ENCODE measurements at regions not wholly inside any gene's neighbourhood (a gene's known extent, or its start where the extent isn't known, plus 50 kb on each side); places are given as distances from the start of the nearest gene placed in this dataset.

GRCh38 chr12:60240891-60241290 is 645.1 kb downstream of the SLC16A7 start:
- Histone ChIP-seq H3K36me3 (ENCODE audit: control insufficient read depth in 2 of 3, insufficient read depth in 3 of 3, low read length in 3 of 3) (no peaks in the 10 kb centered on the region), H3K27ac (ENCODE audit: low read depth, low read length) (no peak overlapping the region), H3K27me3 (ENCODE audit: control insufficient read depth in 2 of 2, insufficient read depth in 2 of 2, low read length in 2 of 2) (no peaks in the 10 kb centered on the region), H3K9me3 (ENCODE audit: control insufficient read depth in 2 of 3, low read length in 3 of 3) (no peaks in the 10 kb centered on the region), H3K4me1 (ENCODE audit: control insufficient read depth in 2 of 2, insufficient read depth in 2 of 2, low read length in 2 of 2) (no peaks in the 10 kb centered on the region), H3K4me3 (ENCODE audit: low read length) (no peak overlapping the region)
- Mint-ChIP-seq H3K4me3 (no peak overlapping the region), H3K4me1 (no peaks in the 10 kb centered on the region), H3K27ac (no peak overlapping the region), H3K36me3 (no peaks in the 10 kb centered on the region), H3K9me3 (peaks cover 0 to 18% (median 8%) of the 10 kb centered on the region in 11 donors), H3K27me3 (no peaks in the 10 kb centered on the region)
- intact Hi-C loops (cut with micrococcal nuclease) = no loop called here
- DNase-seq = no peak
- ATAC-seq = no peak
- ChIA-PET POLR2A (no interaction called here), CTCF (no interaction called here)

- Histone ChIP-seq H3K9me3 (ENCODE audit: control insufficient read depth in 2 of 3, low read length in 3 of 3) (no peaks in the 10 kb centered on the region), H3K27me3 (ENCODE audit: control insufficient read depth in 2 of 2, insufficient read depth in 2 of 2, low read length in 2 of 2) (no peaks in the 10 kb centered on the region), H3K4me1 (ENCODE audit: control insufficient read depth in 2 of 2, insufficient read depth in 2 of 2, low read length in 2 of 2) (no peaks in the 10 kb centered on the region), H3K4me3 (ENCODE audit: low read length) (no peak overlapping the region), H3K36me3 (ENCODE audit: control insufficient read depth in 2 of 3, insufficient read depth in 3 of 3, low read length in 3 of 3) (no peaks in the 10 kb centered on the region), H3K27ac (ENCODE audit: low read depth, low read length) (no peak overlapping the region)
- DNase-seq = no peak
- Mint-ChIP-seq H3K27ac (no peak overlapping the region), H3K27me3 (no peaks in the 10 kb centered on the region), H3K4me3 (no peak overlapping the region), H3K36me3 (no peaks in the 10 kb centered on the region), H3K9me3 (peaks cover 0 to 3% (median 0%) of the 10 kb centered on the region in 11 donors), H3K4me1 (no peaks in the 10 kb centered on the region)
- no peak for ATAC-seq
- intact Hi-C loops (cut with micrococcal nuclease) = no loop called here
- POLR2A ChIA-PET = no interaction called here
- CTCF ChIA-PET = no interaction called here
Measured at GRCh38 chr12:60251091-60251490, 655.3 kb downstream of the SLC16A7 start.

GRCh38 chr12:60252359-60253096 is 656.7 kb downstream of the SLC16A7 start:
- Mint-ChIP-seq H3K36me3 (no peaks in the 10 kb centered on the region), H3K9me3 (peaks cover 0 to 3% (median 0%) of the 10 kb centered on the region in 11 donors), H3K27ac (no peak overlapping the region), H3K4me1 (no peaks in the 10 kb centered on the region), H3K4me3 (no peak overlapping the region), H3K27me3 (no peaks in the 10 kb centered on the region)
- ChIA-PET CTCF (no interaction called here), POLR2A (no interaction called here)
- DNase-seq (no peak), ATAC-seq (no peak)
- no peaks in the 10 kb centered on the region for H3K4me1 ChIP-seq (ENCODE audit: control insufficient read depth in 2 of 2, insufficient read depth in 2 of 2, low read length in 2 of 2)
- no peak overlapping the region for H3K4me3 ChIP-seq (ENCODE audit: low read length)
- no peaks in the 10 kb centered on the region for H3K27me3 ChIP-seq (ENCODE audit: control insufficient read depth in 2 of 2, insufficient read depth in 2 of 2, low read length in 2 of 2)
- H3K27ac ChIP-seq (ENCODE audit: low read depth, low read length) = no peak overlapping the region
- no peaks in the 10 kb centered on the region for H3K9me3 ChIP-seq (ENCODE audit: control insufficient read depth in 2 of 3, low read length in 3 of 3)
- intact Hi-C loops (cut with micrococcal nuclease) = no loop called here
- H3K36me3 ChIP-seq (ENCODE audit: control insufficient read depth in 2 of 3, insufficient read depth in 3 of 3, low read length in 3 of 3) = no peaks in the 10 kb centered on the region

- ChIA-PET CTCF (no interaction called here), POLR2A (no interaction called here)
- Histone ChIP-seq H3K4me1 (ENCODE audit: control insufficient read depth in 2 of 2, insufficient read depth in 2 of 2, low read length in 2 of 2) (no peaks in the 10 kb centered on the region), H3K27me3 (ENCODE audit: control insufficient read depth in 2 of 2, insufficient read depth in 2 of 2, low read length in 2 of 2) (no peaks in the 10 kb centered on the region), H3K27ac (ENCODE audit: low read depth, low read length) (no peak overlapping the region), H3K9me3 (ENCODE audit: control insufficient read depth in 2 of 3, low read length in 3 of 3) (no peaks in the 10 kb centered on the region), H3K36me3 (ENCODE audit: control insufficient read depth in 2 of 3, insufficient read depth in 3 of 3, low read length in 3 of 3) (no peaks in the 10 kb centered on the region), H3K4me3 (ENCODE audit: low read length) (no peak overlapping the region)
- Mint-ChIP-seq H3K27me3 (no peaks in the 10 kb centered on the region), H3K4me1 (no peaks in the 10 kb centered on the region), H3K9me3 (peaks cover 0 to 3% (median 0%) of the 10 kb centered on the region in 11 donors), H3K36me3 (no peaks in the 10 kb centered on the region), H3K27ac (no peak overlapping the region), H3K4me3 (no peak overlapping the region)
- ATAC-seq = no peak
- intact Hi-C loops (cut with micrococcal nuclease) = no loop called here
- no peak for DNase-seq
Measured at GRCh38 chr12:60255044-60255443, 659.2 kb downstream of the SLC16A7 start.

- ChIA-PET POLR2A (no interaction called here), CTCF (no interaction called here)
- no peak overlapping the region for H3K27ac ChIP-seq (ENCODE audit: low read depth, low read length)
- no peaks in the 10 kb centered on the region for H3K4me1 ChIP-seq (ENCODE audit: control insufficient read depth in 2 of 2, insufficient read depth in 2 of 2, low read length in 2 of 2)
- no peaks in the 10 kb centered on the region for H3K27me3 ChIP-seq (ENCODE audit: control insufficient read depth in 2 of 2, insufficient read depth in 2 of 2, low read length in 2 of 2)
- no peak overlapping the region for H3K27ac Mint-ChIP-seq
- no peaks in the 10 kb centered on the region for H3K36me3 ChIP-seq (ENCODE audit: control insufficient read depth in 2 of 3, insufficient read depth in 3 of 3, low read length in 3 of 3)
- intact Hi-C loops (cut with micrococcal nuclease) = no loop called here
- no peaks in the 10 kb centered on the region for H3K36me3 Mint-ChIP-seq
- DNase-seq (no peak), ATAC-seq (no peak)
- no peaks in the 10 kb centered on the region for H3K27me3 Mint-ChIP-seq
- H3K4me3 Mint-ChIP-seq = no peak overlapping the region
- peaks cover 0 to 3% (median 0%) of the 10 kb centered on the region in 11 donors for H3K9me3 Mint-ChIP-seq
- no peak overlapping the region for H3K4me3 ChIP-seq (ENCODE audit: low read length)
- H3K4me1 Mint-ChIP-seq = no peaks in the 10 kb centered on the region
- no peaks in the 10 kb centered on the region for H3K9me3 ChIP-seq (ENCODE audit: control insufficient read depth in 2 of 3, low read length in 3 of 3)
Measured at GRCh38 chr12:60257063-60257462, 661.2 kb downstream of the SLC16A7 start.

- POLR2A ChIA-PET = no interaction called here
- Mint-ChIP-seq H3K4me3 (no peak overlapping the region), H3K27ac (no peak overlapping the region), H3K27me3 (no peaks in the 10 kb centered on the region), H3K4me1 (no peaks in the 10 kb centered on the region), H3K36me3 (no peaks in the 10 kb centered on the region), H3K9me3 (peaks cover 0 to 6% (median 0%) of the 10 kb centered on the region in 11 donors)
- Histone ChIP-seq H3K4me1 (ENCODE audit: control insufficient read depth in 2 of 2, insufficient read depth in 2 of 2, low read length in 2 of 2) (no peaks in the 10 kb centered on the region), H3K27ac (ENCODE audit: low read depth, low read length) (no peak overlapping the region), H3K36me3 (ENCODE audit: control insufficient read depth in 2 of 3, insufficient read depth in 3 of 3, low read length in 3 of 3) (no peaks in the 10 kb centered on the region), H3K27me3 (ENCODE audit: control insufficient read depth in 2 of 2, insufficient read depth in 2 of 2, low read length in 2 of 2) (no peaks in the 10 kb centered on the region), H3K9me3 (ENCODE audit: control insufficient read depth in 2 of 3, low read length in 3 of 3) (no peaks in the 10 kb centered on the region), H3K4me3 (ENCODE audit: low read length) (no peak overlapping the region)
- CTCF ChIA-PET = no interaction called here
- intact Hi-C loops (cut with micrococcal nuclease) = no loop called here
- DNase-seq = no peak
- ATAC-seq = no peak
Measured at GRCh38 chr12:60259225-60259624, 663.4 kb downstream of the SLC16A7 start.

- DNase-seq (no peak), ATAC-seq (no peak)
- Mint-ChIP-seq H3K4me3 (no peak overlapping the region), H3K9me3 (peaks cover 0 to 10% (median 0%) of the 10 kb centered on the region in 11 donors), H3K36me3 (no peaks in the 10 kb centered on the region), H3K4me1 (no peaks in the 10 kb centered on the region), H3K27me3 (no peaks in the 10 kb centered on the region), H3K27ac (no peak overlapping the region)
- intact Hi-C loops (cut with micrococcal nuclease) = no loop called here
- no peaks in the 10 kb centered on the region for H3K27me3 ChIP-seq (ENCODE audit: control insufficient read depth in 2 of 2, insufficient read depth in 2 of 2, low read length in 2 of 2)
- H3K4me1 ChIP-seq (ENCODE audit: control insufficient read depth in 2 of 2, insufficient read depth in 2 of 2, low read length in 2 of 2) = no peaks in the 10 kb centered on the region
- ChIA-PET CTCF (no interaction called here), POLR2A (no interaction called here)
- H3K4me3 ChIP-seq (ENCODE audit: low read length) = no peak overlapping the region
- no peaks in the 10 kb centered on the region for H3K36me3 ChIP-seq (ENCODE audit: control insufficient read depth in 2 of 3, insufficient read depth in 3 of 3, low read length in 3 of 3)
- H3K9me3 ChIP-seq (ENCODE audit: control insufficient read depth in 2 of 3, low read length in 3 of 3) = no peaks in the 10 kb centered on the region
- no peak overlapping the region for H3K27ac ChIP-seq (ENCODE audit: low read depth, low read length)
Measured at GRCh38 chr12:60262378-60262777, 666.5 kb downstream of the SLC16A7 start.

All from naive thymus-derived CD4-positive, alpha-beta T cell (primary cell).